ENCODE measurements at regions not wholly inside any gene's neighbourhood (a gene's known extent, or its start where the extent isn't known, plus 50 kb on each side); places are given as distances from the start of the nearest gene placed in this dataset.
A peak's percentile ranks its signal among the peaks of the same experiment; 100 is the strongest.
"Not testable (repeated sequence)": the region's sequence is repeated elsewhere in the genome, so short reads cannot be mapped to it uniquely, and the experiment has no call there.

- DNase-seq (ENCODE audit: insufficient read length, low spot score) = no peak
- TF ChIP-seq SPI1 (IDR thresholded peaks at IDR 0.05; ENCODE audit: low read depth, low read length) (no peak), POLR2AphosphoS5 (IDR thresholded peaks at IDR 0.05; ENCODE audit: low read depth, low read length) (no peak), POLR2A (IDR thresholded peaks at IDR 0.05; ENCODE audit: low read depth, low read length) (no peak), POU2F2 (IDR thresholded peaks at IDR 0.05; ENCODE audit: low read depth, low read length) (no peak), PAX5 (IDR thresholded peaks at IDR 0.05; ENCODE audit: insufficient read depth, low read length, severe bottlenecking) (no peak), TAF1 (IDR thresholded peaks at IDR 0.05; ENCODE audit: low read depth, low read length) (no peak)
- FAIRE-seq = no peak
These were observed 268.4 kb upstream of the INTU start for GRCh38 chr4:127364397-127364796.

- no peak for FAIRE-seq
- TF ChIP-seq SPI1 (IDR thresholded peaks at IDR 0.05; ENCODE audit: low read depth, low read length) (no peak), TAF1 (IDR thresholded peaks at IDR 0.05; ENCODE audit: low read depth, low read length) (no peak), POU2F2 (IDR thresholded peaks at IDR 0.05; ENCODE audit: low read depth, low read length) (no peak), POLR2A (IDR thresholded peaks at IDR 0.05; ENCODE audit: low read depth, low read length) (no peak), POLR2AphosphoS5 (IDR thresholded peaks at IDR 0.05; ENCODE audit: low read depth, low read length) (no peak), PAX5 (IDR thresholded peaks at IDR 0.05; ENCODE audit: insufficient read depth, low read length, severe bottlenecking) (no peak)
- no peak for DNase-seq (ENCODE audit: insufficient read length, low spot score)
These were observed 267.8 kb upstream of the INTU start for GRCh38 chr4:127364911-127365310.

GRCh38 chr4:127370604-127371003, 262.2 kb upstream of the INTU start:
- TF ChIP-seq POU2F2 (IDR thresholded peaks at IDR 0.05; ENCODE audit: low read depth, low read length) (no peak), TAF1 (IDR thresholded peaks at IDR 0.05; ENCODE audit: low read depth, low read length) (no peak), POLR2AphosphoS5 (IDR thresholded peaks at IDR 0.05; ENCODE audit: low read depth, low read length) (no peak), PAX5 (IDR thresholded peaks at IDR 0.05; ENCODE audit: insufficient read depth, low read length, severe bottlenecking) (no peak), SPI1 (IDR thresholded peaks at IDR 0.05; ENCODE audit: low read depth, low read length) (no peak), POLR2A (IDR thresholded peaks at IDR 0.05; ENCODE audit: low read depth, low read length) (no peak)
- DNase-seq (ENCODE audit: insufficient read length, low spot score) = no peak
- no peak for FAIRE-seq

GRCh38 chr4:127379499-127379898, 253.3 kb upstream of the INTU start:
- TF ChIP-seq PAX5 (IDR thresholded peaks at IDR 0.05; ENCODE audit: insufficient read depth, low read length, severe bottlenecking) (no peak), POLR2A (IDR thresholded peaks at IDR 0.05; ENCODE audit: low read depth, low read length) (no peak), POU2F2 (IDR thresholded peaks at IDR 0.05; ENCODE audit: low read depth, low read length) (no peak), TAF1 (IDR thresholded peaks at IDR 0.05; ENCODE audit: low read depth, low read length) (no peak), POLR2AphosphoS5 (IDR thresholded peaks at IDR 0.05; ENCODE audit: low read depth, low read length) (no peak), SPI1 (IDR thresholded peaks at IDR 0.05; ENCODE audit: low read depth, low read length) (no peak)
- DNase-seq (ENCODE audit: insufficient read length, low spot score) (no peak), FAIRE-seq (no peak)

GRCh38 chr4:127379948-127380347, 252.8 kb upstream of the INTU start:
- not testable (repeated sequence) for DNase-seq (ENCODE audit: insufficient read length, low spot score); FAIRE-seq

- TF ChIP-seq PAX5 (IDR thresholded peaks at IDR 0.05; ENCODE audit: insufficient read depth, low read length, severe bottlenecking) = no peak
- TF ChIP-seq TAF1 (IDR thresholded peaks at IDR 0.05; ENCODE audit: low read depth, low read length) = no peak
- no peak for TF ChIP-seq SPI1 (IDR thresholded peaks at IDR 0.05; ENCODE audit: low read depth, low read length)
- DNase-seq (ENCODE audit: insufficient read length, low spot score) (no peak), FAIRE-seq (no peak)
These were observed 249.1 kb upstream of the INTU start for GRCh38 chr4:127383666-127384065.

- no peak for FAIRE-seq
- TF ChIP-seq POU2F2 (IDR thresholded peaks at IDR 0.05; ENCODE audit: low read depth, low read length) (no peak), TAF1 (IDR thresholded peaks at IDR 0.05; ENCODE audit: low read depth, low read length) (no peak), POLR2AphosphoS5 (IDR thresholded peaks at IDR 0.05; ENCODE audit: low read depth, low read length) (no peak), POLR2A (IDR thresholded peaks at IDR 0.05; ENCODE audit: low read depth, low read length) (no peak), SPI1 (IDR thresholded peaks at IDR 0.05; ENCODE audit: low read depth, low read length) (no peak)
- no peak for DNase-seq (ENCODE audit: insufficient read length, low spot score)
These were observed 238.2 kb upstream of the INTU start for GRCh38 chr4:127394516-127394915.

GRCh38 chr4:127400276-127400675, 232.5 kb upstream of the INTU start:
- DNase-seq (ENCODE audit: insufficient read length, low spot score) (no peak), FAIRE-seq (no peak)
- TF ChIP-seq POLR2A (IDR thresholded peaks at IDR 0.05; ENCODE audit: low read depth, low read length) (no peak), TAF1 (IDR thresholded peaks at IDR 0.05; ENCODE audit: low read depth, low read length) (no peak), POU2F2 (IDR thresholded peaks at IDR 0.05; ENCODE audit: low read depth, low read length) (no peak), SPI1 (IDR thresholded peaks at IDR 0.05; ENCODE audit: low read depth, low read length) (no peak), PAX5 (IDR thresholded peaks at IDR 0.05; ENCODE audit: insufficient read depth, low read length, severe bottlenecking) (no peak), POLR2AphosphoS5 (IDR thresholded peaks at IDR 0.05; ENCODE audit: low read depth, low read length) (no peak)

- DNase-seq (ENCODE audit: insufficient read length, low spot score) = peak; percentile 7
- TF ChIP-seq SPI1 (IDR thresholded peaks at IDR 0.05; ENCODE audit: low read depth, low read length) (no peak), POLR2AphosphoS5 (IDR thresholded peaks at IDR 0.05; ENCODE audit: low read depth, low read length) (no peak), PAX5 (IDR thresholded peaks at IDR 0.05; ENCODE audit: insufficient read depth, low read length, severe bottlenecking) (no peak), POLR2A (IDR thresholded peaks at IDR 0.05; ENCODE audit: low read depth, low read length) (no peak), POU2F2 (IDR thresholded peaks at IDR 0.05; ENCODE audit: low read depth, low read length) (no peak), TAF1 (IDR thresholded peaks at IDR 0.05; ENCODE audit: low read depth, low read length) (no peak)
- peak; percentile 83 for FAIRE-seq
These were observed 231.9 kb upstream of the INTU start for GRCh38 chr4:127400731-127401346.

- DNase-seq (ENCODE audit: insufficient read length, low spot score) = no peak
- FAIRE-seq = no peak
- TF ChIP-seq POLR2AphosphoS5 (IDR thresholded peaks at IDR 0.05; ENCODE audit: low read depth, low read length) (no peak), POLR2A (IDR thresholded peaks at IDR 0.05; ENCODE audit: low read depth, low read length) (no peak), TAF1 (IDR thresholded peaks at IDR 0.05; ENCODE audit: low read depth, low read length) (no peak), PAX5 (IDR thresholded peaks at IDR 0.05; ENCODE audit: insufficient read depth, low read length, severe bottlenecking) (no peak)
These were observed 229.2 kb upstream of the INTU start for GRCh38 chr4:127403471-127404084.
